ENCODE measurements at regions not wholly inside any gene's neighbourhood (a gene's known extent, or its start where the extent isn't known, plus 50 kb on each side); places are given as distances from the start of the nearest gene placed in this dataset.

DNA sequence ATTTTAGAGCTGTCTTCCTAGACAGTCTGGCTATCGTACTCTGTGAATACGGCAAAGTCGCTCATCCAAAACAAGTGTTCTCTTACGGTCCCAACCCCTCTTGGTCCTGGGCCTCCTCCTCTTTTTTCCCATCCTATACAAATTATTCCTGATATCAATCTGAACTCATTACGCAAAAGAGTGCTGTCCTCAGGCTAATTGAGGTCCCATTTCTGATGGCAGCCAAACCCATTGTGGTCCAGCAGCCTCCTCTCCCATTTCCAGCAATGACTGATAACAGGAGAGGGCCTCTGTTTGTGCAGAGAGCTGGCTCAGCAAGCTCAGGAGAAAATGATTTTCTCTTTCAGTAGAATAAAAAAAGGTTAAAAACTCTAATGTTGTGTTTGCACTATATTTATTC is 203.4 kb upstream of the GHITM start (continued):
- TF ChIP-seq, protein P1, sequence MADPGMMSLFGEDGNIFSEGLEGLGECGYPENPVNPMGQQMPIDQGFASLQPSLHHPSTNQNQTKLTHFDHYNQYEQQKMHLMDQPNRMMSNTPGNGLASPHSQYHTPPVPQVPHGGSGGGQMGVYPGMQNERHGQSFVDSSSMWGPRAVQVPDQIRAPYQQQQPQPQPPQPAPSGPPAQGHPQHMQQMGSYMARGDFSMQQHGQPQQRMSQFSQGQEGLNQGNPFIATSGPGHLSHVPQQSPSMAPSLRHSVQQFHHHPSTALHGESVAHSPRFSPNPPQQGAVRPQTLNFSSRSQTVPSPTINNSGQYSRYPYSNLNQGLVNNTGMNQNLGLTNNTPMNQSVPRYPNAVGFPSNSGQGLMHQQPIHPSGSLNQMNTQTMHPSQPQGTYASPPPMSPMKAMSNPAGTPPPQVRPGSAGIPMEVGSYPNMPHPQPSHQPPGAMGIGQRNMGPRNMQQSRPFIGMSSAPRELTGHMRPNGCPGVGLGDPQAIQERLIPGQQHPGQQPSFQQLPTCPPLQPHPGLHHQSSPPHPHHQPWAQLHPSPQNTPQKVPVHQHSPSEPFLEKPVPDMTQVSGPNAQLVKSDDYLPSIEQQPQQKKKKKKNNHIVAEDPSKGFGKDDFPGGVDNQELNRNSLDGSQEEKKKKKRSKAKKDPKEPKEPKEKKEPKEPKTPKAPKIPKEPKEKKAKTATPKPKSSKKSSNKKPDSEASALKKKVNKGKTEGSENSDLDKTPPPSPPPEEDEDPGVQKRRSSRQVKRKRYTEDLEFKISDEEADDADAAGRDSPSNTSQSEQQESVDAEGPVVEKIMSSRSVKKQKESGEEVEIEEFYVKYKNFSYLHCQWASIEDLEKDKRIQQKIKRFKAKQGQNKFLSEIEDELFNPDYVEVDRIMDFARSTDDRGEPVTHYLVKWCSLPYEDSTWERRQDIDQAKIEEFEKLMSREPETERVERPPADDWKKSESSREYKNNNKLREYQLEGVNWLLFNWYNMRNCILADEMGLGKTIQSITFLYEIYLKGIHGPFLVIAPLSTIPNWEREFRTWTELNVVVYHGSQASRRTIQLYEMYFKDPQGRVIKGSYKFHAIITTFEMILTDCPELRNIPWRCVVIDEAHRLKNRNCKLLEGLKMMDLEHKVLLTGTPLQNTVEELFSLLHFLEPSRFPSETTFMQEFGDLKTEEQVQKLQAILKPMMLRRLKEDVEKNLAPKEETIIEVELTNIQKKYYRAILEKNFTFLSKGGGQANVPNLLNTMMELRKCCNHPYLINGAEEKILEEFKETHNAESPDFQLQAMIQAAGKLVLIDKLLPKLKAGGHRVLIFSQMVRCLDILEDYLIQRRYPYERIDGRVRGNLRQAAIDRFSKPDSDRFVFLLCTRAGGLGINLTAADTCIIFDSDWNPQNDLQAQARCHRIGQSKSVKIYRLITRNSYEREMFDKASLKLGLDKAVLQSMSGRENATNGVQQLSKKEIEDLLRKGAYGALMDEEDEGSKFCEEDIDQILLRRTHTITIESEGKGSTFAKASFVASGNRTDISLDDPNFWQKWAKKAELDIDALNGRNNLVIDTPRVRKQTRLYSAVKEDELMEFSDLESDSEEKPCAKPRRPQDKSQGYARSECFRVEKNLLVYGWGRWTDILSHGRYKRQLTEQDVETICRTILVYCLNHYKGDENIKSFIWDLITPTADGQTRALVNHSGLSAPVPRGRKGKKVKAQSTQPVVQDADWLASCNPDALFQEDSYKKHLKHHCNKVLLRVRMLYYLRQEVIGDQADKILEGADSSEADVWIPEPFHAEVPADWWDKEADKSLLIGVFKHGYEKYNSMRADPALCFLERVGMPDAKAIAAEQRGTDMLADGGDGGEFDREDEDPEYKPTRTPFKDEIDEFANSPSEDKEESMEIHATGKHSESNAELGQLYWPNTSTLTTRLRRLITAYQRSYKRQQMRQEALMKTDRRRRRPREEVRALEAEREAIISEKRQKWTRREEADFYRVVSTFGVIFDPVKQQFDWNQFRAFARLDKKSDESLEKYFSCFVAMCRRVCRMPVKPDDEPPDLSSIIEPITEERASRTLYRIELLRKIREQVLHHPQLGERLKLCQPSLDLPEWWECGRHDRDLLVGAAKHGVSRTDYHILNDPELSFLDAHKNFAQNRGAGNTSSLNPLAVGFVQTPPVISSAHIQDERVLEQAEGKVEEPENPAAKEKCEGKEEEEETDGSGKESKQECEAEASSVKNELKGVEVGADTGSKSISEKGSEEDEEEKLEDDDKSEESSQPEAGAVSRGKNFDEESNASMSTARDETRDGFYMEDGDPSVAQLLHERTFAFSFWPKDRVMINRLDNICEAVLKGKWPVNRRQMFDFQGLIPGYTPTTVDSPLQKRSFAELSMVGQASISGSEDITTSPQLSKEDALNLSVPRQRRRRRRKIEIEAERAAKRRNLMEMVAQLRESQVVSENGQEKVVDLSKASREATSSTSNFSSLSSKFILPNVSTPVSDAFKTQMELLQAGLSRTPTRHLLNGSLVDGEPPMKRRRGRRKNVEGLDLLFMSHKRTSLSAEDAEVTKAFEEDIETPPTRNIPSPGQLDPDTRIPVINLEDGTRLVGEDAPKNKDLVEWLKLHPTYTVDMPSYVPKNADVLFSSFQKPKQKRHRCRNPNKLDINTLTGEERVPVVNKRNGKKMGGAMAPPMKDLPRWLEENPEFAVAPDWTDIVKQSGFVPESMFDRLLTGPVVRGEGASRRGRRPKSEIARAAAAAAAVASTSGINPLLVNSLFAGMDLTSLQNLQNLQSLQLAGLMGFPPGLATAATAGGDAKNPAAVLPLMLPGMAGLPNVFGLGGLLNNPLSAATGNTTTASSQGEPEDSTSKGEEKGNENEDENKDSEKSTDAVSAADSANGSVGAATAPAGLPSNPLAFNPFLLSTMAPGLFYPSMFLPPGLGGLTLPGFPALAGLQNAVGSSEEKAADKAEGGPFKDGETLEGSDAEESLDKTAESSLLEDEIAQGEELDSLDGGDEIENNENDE (IDR thresholded peaks at IDR 0.05; ENCODE audit: insufficient replicate concordance, low read length) = no peak
- TF ChIP-seq EGR1 (IDR thresholded peaks at IDR 0.05; ENCODE audit: borderline replicate concordance, low read depth, low read length) = no peak
